HCT116 (cell line): ENCODE measurements at regions not wholly inside any gene's neighbourhood (a gene's known extent, or its start where the extent isn't known, plus 50 kb on each side); places are given as distances from the start of the nearest gene placed in this dataset.

ENCODE experiments used
- ATAC-seq: fragments of 200-7000 bp; cut with Tn5 transposase; 2 replicates; pipeline ENCODE4 v1.9.1; 2020; ENCODE audit warnings: mild to moderate bottlenecking, moderate library complexity
- BruUV-seq: library from RNA; stranded (reverse); fragments of 400-500 nt; replicated peaks from 2 replicates; lab custom pipeline; 2021; lab: Mats Ljungman, UMichigan
- CTCF ChIA-PET: fragments of 300-600 bp; sonication (Branson Sonifier 250); formaldehyde crosslinking; loops from one replicate; lab custom pipeline; 2021; ENCODE audit warnings: antibody characterized with exemption; lab: Charles Lee
- POLR2A ChIA-PET: fragments of 300-600, 350-600 bp; sonication (Branson Sonifier 250); formaldehyde crosslinking; loops from one replicate; lab custom pipeline; 2021; ENCODE audit warnings: antibody characterized with exemption; lab: Charles Lee
- RAD21 ChIA-PET, 2 experiments: fragments of 300-600 bp; sonication (Branson Sonifier 250); formaldehyde crosslinking; loops; one replicate each; lab custom pipeline; 2023; ENCODE audit warnings: low total read pairs in 2 of 2; ENCODE audit not compliant: uncharacterized antibody in 2 of 2, unreplicated experiment in 2 of 2, low non-redundant PET in 1 of 2; lab: Charles Lee
- DNase-seq: peaks from one replicate; pipeline ENCODE4 v3.0.0-alpha.2; 2010; ENCODE audit warnings: low read depth, low spot score
- H2AFZ ChIP-seq: fragments of 200-600 bp; shearing (Covaris generic), sonication (generic); 2 replicates; pipeline ENCODE4 v1.6.1; 2017; ENCODE audit warnings: low read depth, mixed run types, mixed read lengths, antibody characterized with exemption, low read length; ENCODE audit not compliant: poor library complexity, severe bottlenecking
- H3K27ac ChIP-seq: 2 replicates; pipeline ENCODE4 v1.5.1; 2012; ENCODE audit warnings: low read depth, low read length
- H3K27me3 ChIP-seq: fragments of 200-600 bp; sonication (generic); 2 replicates; pipeline ENCODE4 v1.6.1; 2016; ENCODE audit warnings: mixed run types, low read length, mixed read lengths; ENCODE audit not compliant: insufficient read depth
- H3K36me3 ChIP-seq, 2 experiments: fragments of 200-500 bp in 1 of 2; fragments of 200-600 bp in 1 of 2; sonication (Bioruptor generic) in 1 of 2; sonication (generic) in 1 of 2; 2 replicates each; pipeline versions ENCODE4 v1.5.1 to v1.6.1; 2014 to 2016; ENCODE audit warnings: low read length in 2 of 2, inconsistent platforms in 1 of 2, mixed read lengths in 1 of 2, mixed run types in 1 of 2; ENCODE audit not compliant: insufficient read depth in 2 of 2, control insufficient read depth in 1 of 2
- H3K4me1 ChIP-seq, 2 experiments: fragments of 200-600 bp in 1 of 2; sonication (generic) in 1 of 2; 2 replicates each; pipeline versions ENCODE4 v1.5.1 to v1.6.1; 2012 to 2017; ENCODE audit warnings: low read length in 2 of 2, inconsistent platforms in 1 of 2, mild to moderate bottlenecking in 1 of 2, mixed read lengths in 1 of 2, mixed run types in 1 of 2, moderate library complexity in 1 of 2; ENCODE audit not compliant: insufficient read depth in 2 of 2, control insufficient read depth in 1 of 2
- H3K4me2 ChIP-seq: fragments of 200-600 bp; sonication (generic); 2 replicates; pipeline ENCODE4 v1.6.1; 2017; ENCODE audit warnings: mixed run types, low read length, mixed read lengths
- H3K4me3 ChIP-seq, 2 experiments: fragments of 200-600 bp in 1 of 2; sonication (generic) in 1 of 2; replicated peaks in 1 of 2; 2 replicates each; pipeline ENCODE4 v1.5.1; 2011 to 2016; ENCODE audit warnings: low read length in 2 of 2, control low read depth in 1 of 2, low read depth in 1 of 2, mild to moderate bottlenecking in 1 of 2, mixed read lengths in 1 of 2, mixed run types in 1 of 2
- H3K79me2 ChIP-seq: fragments of 200-600 bp; sonication (generic); 2 replicates; pipeline ENCODE4 v1.6.1; 2017; ENCODE audit warnings: mild to moderate bottlenecking, mixed run types, low read length, moderate library complexity, mixed read lengths; ENCODE audit not compliant: insufficient read depth
- H3K9ac ChIP-seq: fragments of 200-600 bp; sonication (generic); 2 replicates; pipeline ENCODE4 v1.6.1; 2016; ENCODE audit warnings: low read length, mixed read lengths
- H3K9me2 ChIP-seq: fragments of 200-600 bp; sonication (generic), shearing (Covaris generic); 2 replicates; pipeline ENCODE4 v1.6.1; 2017; ENCODE audit warnings: mixed run types, mild to moderate bottlenecking, moderate library complexity; ENCODE audit not compliant: insufficient read depth
- H3K9me3 ChIP-seq, 2 experiments: fragments of 200-500 bp in 1 of 2; fragments of 200-600 bp in 1 of 2; sonication (Bioruptor generic) in 1 of 2; sonication (generic) in 1 of 2; 2 replicates each; pipeline ENCODE4 v1.6.1; 2014 to 2017; ENCODE audit warnings: low read length in 2 of 2, mixed read lengths in 2 of 2, inconsistent platforms in 1 of 2, low read depth in 1 of 2, mild to moderate bottlenecking in 1 of 2, mixed run types in 1 of 2, moderate library complexity in 1 of 2; ENCODE audit not compliant: control insufficient read depth in 1 of 2, insufficient read depth in 1 of 2
- H4K20me1 ChIP-seq: fragments of 200-600 bp; sonication (generic), shearing (Covaris generic); 2 replicates; pipeline ENCODE4 v1.6.1; 2017; ENCODE audit warnings: mixed run types, mild to moderate bottlenecking, moderate library complexity; ENCODE audit not compliant: insufficient read depth
- ATF3 ChIP-seq: IDR thresholded peaks from 2 replicates; pipeline ENCODE4 v1.6.1; 2012
- CBX3 ChIP-seq: IDR thresholded peaks from 2 replicates; pipeline ENCODE4 v1.6.1; 2012; ENCODE audit warnings: low read depth
- CEBPB ChIP-seq: IDR thresholded peaks from 2 replicates; pipeline ENCODE4 v1.6.1; 2012; ENCODE audit warnings: low read depth
- CTCF ChIP-seq, 3 experiments: fragments of 200-600 bp in 1 of 3; sonication (generic) in 1 of 3; IDR thresholded peaks in 2 of 3; conservative IDR thresholded peaks in 1 of 3; 2 replicates each; pipeline ENCODE4 v1.5.1; 2012 to 2017; ENCODE audit warnings: low read depth in 2 of 3, low read length in 2 of 3, antibody characterized with exemption in 1 of 3, borderline replicate concordance in 1 of 3, control low read depth in 1 of 3, mild to moderate bottlenecking in 1 of 3, mixed read lengths in 1 of 3, mixed run types in 1 of 3, moderate library complexity in 1 of 3; ENCODE audit not compliant: insufficient read depth in 1 of 3
- ELF1 ChIP-seq: IDR thresholded peaks from 2 replicates; pipeline ENCODE4 v1.6.1; 2012; ENCODE audit warnings: low read depth, borderline replicate concordance
- EZH2 ChIP-seq: fragments of 200-600 bp; sonication (generic); IDR thresholded peaks from 2 replicates; pipeline ENCODE4 v1.6.1; 2017; ENCODE audit warnings: antibody characterized with exemption, mixed run types
- EZH2phosphoT487 ChIP-seq: fragments of 200-600 bp; IDR thresholded peaks from 2 replicates; pipeline ENCODE4 v1.6.1; 2018; ENCODE audit warnings: antibody characterized with exemption, borderline replicate concordance
- FOSL1 ChIP-seq: IDR thresholded peaks from 2 replicates; pipeline ENCODE4 v1.6.1; 2012; ENCODE audit warnings: low read depth
- MAX ChIP-seq: IDR thresholded peaks from 2 replicates; pipeline ENCODE4 v1.6.1; 2012
- POLR2A ChIP-seq: IDR thresholded peaks from 2 replicates; pipeline ENCODE4 v1.7.0; 2011; ENCODE audit warnings: borderline replicate concordance; ENCODE audit not compliant: insufficient read depth, insufficient read length; ENCODE audit errors: extremely low read depth
- POLR2AphosphoS5 ChIP-seq: IDR thresholded peaks from 2 replicates; pipeline ENCODE4 v1.6.1; 2011; ENCODE audit warnings: mild to moderate bottlenecking, low read depth, low read length, moderate library complexity
- RAD21 ChIP-seq: IDR thresholded peaks from 2 replicates; pipeline ENCODE4 v1.6.1; 2012; ENCODE audit warnings: low read depth, mild to moderate bottlenecking
- REST ChIP-seq: IDR thresholded peaks from 2 replicates; pipeline ENCODE4 v1.6.1; 2012; ENCODE audit warnings: low read depth
- SIN3A ChIP-seq: IDR thresholded peaks from 2 replicates; pipeline ENCODE4 v1.6.1; 2012; ENCODE audit warnings: low read depth
- SP1 ChIP-seq: IDR thresholded peaks from 2 replicates; pipeline ENCODE4 v1.6.1; 2012; ENCODE audit warnings: low read depth
- SRF ChIP-seq: IDR thresholded peaks from 2 replicates; pipeline ENCODE4 v1.6.1; 2012; ENCODE audit warnings: low read depth
- TCF7L2 ChIP-seq: IDR thresholded peaks from 2 replicates; pipeline ENCODE4 v1.7.0; 2011; ENCODE audit warnings: borderline replicate concordance, inconsistent platforms; ENCODE audit not compliant: insufficient read depth, insufficient read length; ENCODE audit errors: extremely low read depth
- ZBTB33 ChIP-seq: IDR thresholded peaks from 2 replicates; pipeline ENCODE4 v1.6.1; 2011; ENCODE audit warnings: mild to moderate bottlenecking, low read length, moderate library complexity; ENCODE audit not compliant: insufficient replicate concordance; ENCODE audit errors: extremely low read depth
- ZFX ChIP-seq: fragments of 450-650 bp; IDR thresholded peaks from 2 replicates; pipeline ENCODE4 v1.6.1; 2017
- ZNF274 ChIP-seq: fragments of 200-500 bp; sonication (Bioruptor generic); IDR thresholded peaks from 2 replicates; pipeline ENCODE4 v1.6.1; 2014; ENCODE audit warnings: mild to moderate bottlenecking, low read depth, low read length, inconsistent platforms
- intact Hi-C: fragments of 100-400 bp; cut with micrococcal nuclease; formaldehyde crosslinking; loops from 2 replicates; pipeline ENCODE4 v1.10.0; 2022

GRCh38 chr14:98993818-98994217 lies 278.2 kb downstream of the BCL11B start:
- Histone ChIP-seq H3K79me2 (no peaks in the 10 kb centered on the region), H3K27ac (no peak overlapping the region), H3K4me1 (no peaks in the 10 kb centered on the region), H3K4me3 (no peak overlapping the region), H4K20me1 (no peaks in the 10 kb centered on the region), H3K9me3 (no peaks in the 10 kb centered on the region), H3K36me3 (no peaks in the 10 kb centered on the region), H2AFZ (no peak overlapping the region), H3K9ac (no peak overlapping the region), H3K9me2 (no peaks in the 10 kb centered on the region; the same call in 1 of the 2 replicates), H3K4me2 (no peak overlapping the region), H3K27me3 (0 out of 2 replicates have a peak, but pooled peaks cover 4% of the 10 kb centered on the region)
- ChIA-PET RAD21 (no interaction called here), POLR2A (no interaction called here), CTCF (no interaction called here)
- TF ChIP-seq TCF7L2 (no peak), CBX3 (no peak), POLR2A (no peak), POLR2AphosphoS5 (no peak), ATF3 (no peak), MAX (no peak), EZH2 (no peak), REST (no peak), EZH2phosphoT487 (no peak), ZNF274 (no peak), RAD21 (no peak), CTCF (IDR thresholded peaks at IDR 0.05 in 2 of 3, conservative IDR thresholded peaks at IDR 0.05 in 1 of 3; ENCODE audit: borderline replicate concordance in 1 of 3, insufficient read depth in 1 of 3, low read depth in 2 of 3, low read length in 2 of 3) (no peak), SIN3A (no peak), CEBPB (no peak), SP1 (no peak), ZFX (no peak), ZBTB33 (no peak), FOSL1 (no peak), SRF (no peak), ELF1 (no peak)
- no peak for DNase-seq
- intact Hi-C loops = no loop called here
- no TSS peak for BruUV-seq
- no peak for ATAC-seq
